Activated CD4-positive, alpha-beta memory T cell treated with anti-CD3 and anti-CD28 coated beads for 36 hours (primary cell): ENCODE measurements at regions not wholly inside any gene's neighbourhood (a gene's known extent, or its start where the extent isn't known, plus 50 kb on each side); places are given as distances from the start of the nearest gene placed in this dataset.

Experiments
- CTCF ChIA-PET: fragments of 350-600 bp; sonication (Branson Sonifier 250); formaldehyde crosslinking; loops from one replicate; lab custom pipeline; 2021; ENCODE audit warnings: antibody characterized with exemption, inconsistent platforms; lab: Charles Lee
- POLR2A ChIA-PET: fragments of 350-600 bp; sonication (Branson Sonifier 250); formaldehyde crosslinking; loops from one replicate; lab custom pipeline; 2021; ENCODE audit warnings: antibody characterized with exemption; lab: Charles Lee
- DNase-seq: peaks from one replicate; pipeline ENCODE4 v3.0.0-alpha.2; 2020
- H3K27ac Mint-ChIP-seq: one replicate; pipeline ENCODE4 v1.8.0; 2021; ENCODE audit warnings: mixed read lengths
- H3K27me3 Mint-ChIP-seq: one replicate; pipeline ENCODE4 v1.8.0; 2021; ENCODE audit warnings: mixed read lengths
- H3K36me3 Mint-ChIP-seq: one replicate; pipeline ENCODE4 v1.8.0; 2021; ENCODE audit warnings: mixed read lengths
- H3K4me1 Mint-ChIP-seq: one replicate; pipeline ENCODE4 v1.8.0; 2021; ENCODE audit warnings: low read depth, mixed read lengths
- H3K4me3 Mint-ChIP-seq: one replicate; pipeline ENCODE4 v1.8.0; 2021; ENCODE audit warnings: mild to moderate bottlenecking, mixed read lengths
- H3K9me3 Mint-ChIP-seq: one replicate; pipeline ENCODE4 v1.8.0; 2021; ENCODE audit warnings: mixed read lengths
- intact Hi-C: fragments of 100-400 bp; cut with micrococcal nuclease; formaldehyde crosslinking; loops from one replicate; pipeline ENCODE4 v1.15.1; 2023

GRCh38 chr9:22244139-22245011 lies 202.2 kb upstream of the DMRTA1 start:
- Mint-ChIP-seq H3K27ac (no peak overlapping the region), H3K4me3 (no peak overlapping the region), H3K4me1 (peaks cover 20% of the 10 kb centered on the region), H3K9me3 (no peaks in the 10 kb centered on the region), H3K36me3 (no peaks in the 10 kb centered on the region), H3K27me3 (peaks cover 16% of the 10 kb centered on the region)
- peak; percentile 48 for DNase-seq
- POLR2A ChIA-PET: interaction anchor here (0.7 kb wide), 1 partner anchor 41 kb away, joined by 3 read pairs; no protein-coding TSS in a partner anchor
- CTCF ChIA-PET: interaction anchor here (0.5 to 3.2 kb wide), 38 partner anchors 11 to 927 kb away, joined by 3 to 58 read pairs (median 3); partner anchors contain the start of genes CDKN2A, CDKN2B and CDKN2B-AS1
- intact Hi-C loops: loop anchor here (1.0 to 5.0 kb wide), 7 partner anchors 137 to 430 kb away; partner anchors contain the start of gene CDKN2B

- intact Hi-C loops: no loop called here
- ChIA-PET POLR2A (no interaction called here), CTCF (no interaction called here)
- DNase-seq: no peak
- Mint-ChIP-seq H3K27ac (no peak overlapping the region), H3K4me3 (no peak overlapping the region), H3K36me3 (peaks cover 9% of the 10 kb centered on the region), H3K4me1 (no peaks in the 10 kb centered on the region), H3K27me3 (peaks cover 33% of the 10 kb centered on the region), H3K9me3 (peaks cover 29% of the 10 kb centered on the region)
Observed at GRCh38 chr9:22255337-22255736, 191.3 kb upstream of the DMRTA1 start.

DNA sequence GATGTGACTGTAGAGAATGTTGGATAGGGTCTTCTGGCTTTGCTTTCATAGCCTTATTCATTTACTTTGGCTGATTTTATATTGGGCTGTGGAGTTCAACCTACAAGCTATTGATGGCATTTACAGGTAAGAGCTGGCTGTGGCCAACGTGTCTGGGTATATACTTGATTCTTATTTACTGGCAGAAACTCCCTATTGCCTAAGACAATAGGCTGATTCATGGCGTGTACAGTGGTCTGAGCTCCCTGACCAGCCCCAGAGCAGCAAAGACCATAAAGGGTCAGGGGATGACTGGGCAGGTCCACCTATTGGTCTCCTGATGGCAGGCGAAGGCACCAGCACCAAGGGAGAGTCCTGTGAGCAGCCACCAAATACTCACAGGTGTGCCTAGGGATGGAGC lies 190.2 kb upstream of the DMRTA1 start:
- ChIA-PET CTCF (no interaction called here), POLR2A (no interaction called here)
- intact Hi-C loops: no loop called here
- H3K27ac Mint-ChIP-seq: no peak overlapping the region
- DNase-seq: no peak
- H3K27me3 Mint-ChIP-seq: peaks cover 27% of the 10 kb centered on the region
- H3K9me3 Mint-ChIP-seq: peaks cover 22% of the 10 kb centered on the region
- H3K4me3 Mint-ChIP-seq: no peak overlapping the region
- H3K36me3 Mint-ChIP-seq: peaks cover 5% of the 10 kb centered on the region
- no peaks in the 10 kb centered on the region for H3K4me1 Mint-ChIP-seq

DNA sequence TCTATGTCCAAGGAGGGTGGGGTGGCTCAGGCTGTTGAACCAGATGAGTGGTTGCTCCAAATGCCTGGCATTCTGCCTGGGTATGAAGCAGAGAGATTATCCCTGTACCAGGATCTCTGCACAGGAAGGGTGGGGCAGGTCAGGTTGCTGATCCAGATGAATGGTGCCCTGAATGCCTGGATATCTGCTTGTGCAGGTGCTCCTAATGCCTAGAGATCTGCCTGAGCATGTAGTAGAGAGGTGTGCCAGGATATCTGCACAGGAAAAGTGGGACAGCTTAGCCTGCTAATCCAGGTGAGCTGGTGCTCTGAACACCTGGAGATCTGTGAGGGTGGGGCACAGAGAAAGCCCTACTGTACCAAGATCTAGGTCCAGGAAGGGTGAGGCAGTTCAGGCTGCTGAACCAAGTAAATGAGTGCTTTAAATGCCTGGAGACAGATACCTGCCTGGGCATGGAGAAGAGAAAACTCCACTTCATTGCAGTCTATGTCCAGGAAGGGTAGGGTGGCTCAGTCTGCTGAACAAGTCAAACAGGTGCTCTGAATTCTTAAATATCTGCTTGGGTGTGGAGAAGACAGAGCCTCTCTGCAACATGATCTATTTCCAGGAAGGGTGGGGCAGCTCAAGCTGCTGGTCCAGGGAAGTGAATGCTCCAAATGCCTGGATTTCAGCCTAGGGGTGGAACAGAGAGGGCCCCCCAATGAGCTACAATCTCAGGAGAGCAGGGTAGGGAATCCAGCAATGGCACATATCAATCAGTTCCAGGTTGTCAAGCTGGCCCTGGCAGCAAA lies 189.4 kb upstream of the DMRTA1 start:
- ChIA-PET POLR2A (no interaction called here), CTCF (no interaction called here)
- H3K4me3 Mint-ChIP-seq: no peak overlapping the region
- intact Hi-C loops: no loop called here
- H3K27ac Mint-ChIP-seq: no peak overlapping the region
- DNase-seq: no peak
- peaks cover 14% of the 10 kb centered on the region for H3K9me3 Mint-ChIP-seq
- no peaks in the 10 kb centered on the region for H3K36me3 Mint-ChIP-seq
- no peaks in the 10 kb centered on the region for H3K4me1 Mint-ChIP-seq
- peaks cover 22% of the 10 kb centered on the region for H3K27me3 Mint-ChIP-seq

- H3K9me3 Mint-ChIP-seq: peaks cover 18% of the 10 kb centered on the region
- CTCF ChIA-PET: no interaction called here
- H3K36me3 Mint-ChIP-seq: no peaks in the 10 kb centered on the region
- no peak overlapping the region for H3K4me3 Mint-ChIP-seq
- no peak overlapping the region for H3K27ac Mint-ChIP-seq
- DNase-seq: no peak
- H3K4me1 Mint-ChIP-seq: no peaks in the 10 kb centered on the region
- intact Hi-C loops: no loop called here
- POLR2A ChIA-PET: no interaction called here
- peaks cover 7% of the 10 kb centered on the region for H3K27me3 Mint-ChIP-seq
Observed at GRCh38 chr9:22265038-22265437, 181.6 kb upstream of the DMRTA1 start.

- ChIA-PET POLR2A (no interaction called here), CTCF (no interaction called here)
- Mint-ChIP-seq H3K4me1 (no peaks in the 10 kb centered on the region), H3K4me3 (no peak overlapping the region), H3K36me3 (no peaks in the 10 kb centered on the region), H3K27me3 (peaks cover 8% of the 10 kb centered on the region), H3K9me3 (peaks cover 18% of the 10 kb centered on the region), H3K27ac (no peak overlapping the region)
- intact Hi-C loops: no loop called here
- no peak for DNase-seq
Observed at GRCh38 chr9:22265534-22265933, 181.1 kb upstream of the DMRTA1 start.

- H3K4me1 Mint-ChIP-seq: no peaks in the 10 kb centered on the region
- peaks cover 3% of the 10 kb centered on the region for H3K27me3 Mint-ChIP-seq
- H3K4me3 Mint-ChIP-seq: no peak overlapping the region
Observed at GRCh38 chr9:22274477-22274876, 172.1 kb upstream of the DMRTA1 start.

DNA sequence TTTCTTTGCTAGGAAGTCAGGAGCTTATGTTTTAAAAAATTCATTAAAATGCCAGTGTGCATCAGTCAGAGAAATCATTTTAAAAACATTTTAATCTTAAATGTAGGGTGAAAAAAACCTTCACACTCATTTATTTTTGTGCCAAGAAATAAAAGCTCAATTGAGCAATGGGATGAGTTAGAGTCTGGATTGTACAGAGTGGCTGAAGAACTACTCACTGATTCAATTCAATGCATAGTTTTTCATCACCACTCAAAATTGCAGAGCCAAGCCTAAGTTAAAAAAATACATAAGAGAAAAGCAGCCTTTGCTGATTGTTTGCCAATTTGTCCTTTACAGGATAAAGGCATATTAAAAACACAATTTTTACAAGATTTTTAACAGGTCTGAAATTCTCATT lies 168.2 kb upstream of the DMRTA1 start:
- ChIA-PET CTCF (no interaction called here), POLR2A (no interaction called here)
- Mint-ChIP-seq H3K36me3 (no peaks in the 10 kb centered on the region), H3K4me3 (no peak overlapping the region), H3K4me1 (no peaks in the 10 kb centered on the region), H3K9me3 (peaks cover 1% of the 10 kb centered on the region), H3K27me3 (peaks cover 2% of the 10 kb centered on the region), H3K27ac (no peak overlapping the region)
- no peak for DNase-seq
- intact Hi-C loops: no loop called here

More at GRCh38 chr9:22274477-22274876, 172.1 kb upstream of the DMRTA1 start:
- Mint-ChIP-seq H3K27ac (no peak overlapping the region), H3K36me3 (no peaks in the 10 kb centered on the region), H3K9me3 (peaks cover 3% of the 10 kb centered on the region)
- POLR2A ChIA-PET: no interaction called here
- intact Hi-C loops: no loop called here
- no peak for DNase-seq
- CTCF ChIA-PET: no interaction called here

GRCh38 chr9:22279636-22280035 lies 167.0 kb upstream of the DMRTA1 start:
- no peaks in the 10 kb centered on the region for H3K36me3 Mint-ChIP-seq
- CTCF ChIA-PET: no interaction called here

GRCh38 chr9:22285066-22285465 lies 161.6 kb upstream of the DMRTA1 start:
- no peaks in the 10 kb centered on the region for H3K9me3 Mint-ChIP-seq
- ChIA-PET POLR2A (no interaction called here), CTCF (interaction anchor here (1.3 kb wide), 1 partner anchor 96 kb away, joined by 3 read pairs; no protein-coding TSS in a partner anchor)
- peaks cover 4% of the 10 kb centered on the region for H3K27me3 Mint-ChIP-seq
- H3K27ac Mint-ChIP-seq: no peak overlapping the region
- no peak for DNase-seq
- H3K4me3 Mint-ChIP-seq: no peak overlapping the region
- no peaks in the 10 kb centered on the region for H3K4me1 Mint-ChIP-seq
- no peaks in the 10 kb centered on the region for H3K36me3 Mint-ChIP-seq
- intact Hi-C loops: no loop called here

More at GRCh38 chr9:22279636-22280035, 167.0 kb upstream of the DMRTA1 start:
- Mint-ChIP-seq H3K4me3 (no peak overlapping the region), H3K4me1 (no peaks in the 10 kb centered on the region), H3K27me3 (peaks cover 3% of the 10 kb centered on the region), H3K9me3 (no peaks in the 10 kb centered on the region), H3K27ac (no peak overlapping the region)
- DNase-seq: no peak
- intact Hi-C loops: no loop called here
- POLR2A ChIA-PET: no interaction called here

- Mint-ChIP-seq H3K27ac (no peak overlapping the region), H3K36me3 (no peaks in the 10 kb centered on the region), H3K9me3 (no peaks in the 10 kb centered on the region), H3K27me3 (peaks cover 2% of the 10 kb centered on the region), H3K4me1 (no peaks in the 10 kb centered on the region), H3K4me3 (no peak overlapping the region)
- intact Hi-C loops: no loop called here
- POLR2A ChIA-PET: no interaction called here
- CTCF ChIA-PET: interaction anchor here (0.6 kb wide), 1 partner anchor 14 kb away, joined by 4 read pairs; no protein-coding TSS in a partner anchor
- no peak for DNase-seq
Observed at GRCh38 chr9:22286661-22287060, 160.0 kb upstream of the DMRTA1 start.

DNA sequence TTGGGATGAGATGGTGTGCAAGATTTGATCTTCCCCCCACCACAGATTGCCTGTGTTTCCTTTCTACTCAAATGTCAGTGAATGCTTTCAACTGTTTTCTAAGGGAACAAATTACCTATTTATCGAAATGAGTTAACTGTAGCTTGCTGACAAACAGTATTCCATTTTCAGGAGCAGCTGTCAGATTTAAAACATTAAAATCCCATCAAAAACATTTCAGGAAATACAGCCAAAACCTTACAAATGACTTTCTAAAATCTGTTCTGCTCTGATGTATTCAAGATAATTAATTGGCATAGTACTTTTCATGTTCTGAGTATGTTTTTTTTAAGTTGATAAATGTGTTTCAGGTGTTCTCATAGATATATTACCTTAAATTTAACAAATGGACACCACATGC lies 158.0 kb upstream of the DMRTA1 start:
- CTCF ChIA-PET: no interaction called here

More for the DNA sequence above, 158.0 kb upstream of the DMRTA1 start:
- Mint-ChIP-seq H3K36me3 (no peaks in the 10 kb centered on the region), H3K27me3 (peaks cover 2% of the 10 kb centered on the region), H3K9me3 (no peaks in the 10 kb centered on the region), H3K4me1 (no peaks in the 10 kb centered on the region), H3K4me3 (no peak overlapping the region), H3K27ac (no peak overlapping the region)
- POLR2A ChIA-PET: no interaction called here
- DNase-seq: no peak
- intact Hi-C loops: no loop called here
